Loucy (cell line): ENCODE measurements at regions not wholly inside any gene's neighbourhood (a gene's known extent, or its start where the extent isn't known, plus 50 kb on each side); places are given as distances from the start of the nearest gene placed in this dataset.

Source experiments
- CTCF ChIP-seq: fragments of 200-600 bp; sonication (generic); conservative IDR thresholded peaks from 2 replicates; pipeline ENCODE4 v1.5.1; 2014; ENCODE audit warnings: mild to moderate bottlenecking, antibody characterized with exemption, low read length
- EZH2phosphoT487 ChIP-seq: fragments of 200-600 bp; IDR thresholded peaks from 2 replicates; pipeline ENCODE4 v1.6.1; 2018; ENCODE audit warnings: antibody characterized with exemption, mild to moderate bottlenecking, moderate library complexity, borderline replicate concordance

DNA sequence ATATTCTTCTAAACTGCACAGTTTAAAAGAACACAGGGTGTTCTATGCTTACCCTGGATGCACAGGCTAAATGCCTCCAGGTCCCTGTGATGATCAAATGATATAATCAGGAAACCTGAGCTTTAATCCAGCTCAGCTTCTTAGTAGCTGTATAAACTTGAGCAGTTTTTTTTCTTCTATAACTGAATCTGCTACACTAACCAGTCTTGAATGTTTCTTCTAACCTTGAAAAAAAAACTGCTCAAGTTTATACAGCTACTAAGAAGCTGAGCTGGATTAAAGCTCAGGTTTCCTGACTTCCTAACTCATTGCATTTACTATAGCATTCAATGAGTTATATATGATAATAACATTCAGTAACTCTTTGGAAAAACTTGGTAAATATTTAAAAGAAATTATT is 358.2 kb downstream of the CD109 start:
- no peak for TF ChIP-seq CTCF
- no peak for TF ChIP-seq EZH2phosphoT487
